ENCODE measurements at regions not wholly inside any gene's neighbourhood (a gene's known extent, or its start where the extent isn't known, plus 50 kb on each side); places are given as distances from the start of the nearest gene placed in this dataset.

GRCh38 chr18:25648716-25649260 lies 296.8 kb upstream of the ZNF521 start:
- no peak overlapping the region for H3K27ac Mint-ChIP-seq (ENCODE audit: unreplicated experiment)
- H3K4me3 Mint-ChIP-seq: no peak overlapping the region
- H3K4me1 Mint-ChIP-seq: peaks cover 5% of the 10 kb centered on the region
- H3K36me3 Mint-ChIP-seq (ENCODE audit: low read depth): no peaks in the 10 kb centered on the region
- no peak for TF ChIP-seq CTCF (conservative IDR thresholded peaks at IDR 0.05)
- no peaks in the 10 kb centered on the region for H3K9me3 Mint-ChIP-seq
- no peaks in the 10 kb centered on the region for H3K27me3 Mint-ChIP-seq (ENCODE audit: low read depth)
- DNase-seq (ENCODE audit: low read depth, low spot score): no peak

GRCh38 chr18:25647404-25647803 lies 295.4 kb upstream of the ZNF521 start:
- H3K4me1 Mint-ChIP-seq: peaks cover 5% of the 10 kb centered on the region
- no peaks in the 10 kb centered on the region for H3K36me3 Mint-ChIP-seq (ENCODE audit: low read depth)
- no peak overlapping the region for H3K27ac Mint-ChIP-seq (ENCODE audit: unreplicated experiment)
- no peaks in the 10 kb centered on the region for H3K27me3 Mint-ChIP-seq (ENCODE audit: low read depth)
- no peaks in the 10 kb centered on the region for H3K9me3 Mint-ChIP-seq
- TF ChIP-seq CTCF (conservative IDR thresholded peaks at IDR 0.05): no peak
- H3K4me3 Mint-ChIP-seq: no peak overlapping the region
- DNase-seq (ENCODE audit: low read depth, low spot score): no peak

- no peak for TF ChIP-seq CTCF (conservative IDR thresholded peaks at IDR 0.05)
- H3K27me3 Mint-ChIP-seq (ENCODE audit: low read depth): no peaks in the 10 kb centered on the region
- H3K36me3 Mint-ChIP-seq (ENCODE audit: low read depth): no peaks in the 10 kb centered on the region
- H3K9me3 Mint-ChIP-seq: no peaks in the 10 kb centered on the region
- H3K4me1 Mint-ChIP-seq: peaks cover 5% of the 10 kb centered on the region
- H3K4me3 Mint-ChIP-seq: no peak overlapping the region
- H3K27ac Mint-ChIP-seq (ENCODE audit: unreplicated experiment): no peak overlapping the region
- DNase-seq (ENCODE audit: low read depth, low spot score): no peak
Measured at GRCh38 chr18:25646971-25647370, 295.0 kb upstream of the ZNF521 start.

GRCh38 chr18:25639596-25639995 lies 287.6 kb upstream of the ZNF521 start:
- DNase-seq (ENCODE audit: low read depth, low spot score): no peak
- Mint-ChIP-seq H3K4me1 (no peaks in the 10 kb centered on the region), H3K9me3 (no peaks in the 10 kb centered on the region), H3K4me3 (no peak overlapping the region), H3K27me3 (ENCODE audit: low read depth) (no peaks in the 10 kb centered on the region), H3K36me3 (ENCODE audit: low read depth) (no peaks in the 10 kb centered on the region), H3K27ac (ENCODE audit: unreplicated experiment) (no peak overlapping the region)
- no peak for TF ChIP-seq CTCF (conservative IDR thresholded peaks at IDR 0.05)

GRCh38 chr18:25633563-25633962 lies 281.6 kb upstream of the ZNF521 start:
- Mint-ChIP-seq H3K27ac (ENCODE audit: unreplicated experiment) (no peak overlapping the region), H3K4me3 (no peak overlapping the region), H3K36me3 (ENCODE audit: low read depth) (peaks cover 2% of the 10 kb centered on the region), H3K9me3 (peaks cover 11% of the 10 kb centered on the region), H3K27me3 (ENCODE audit: low read depth) (no peaks in the 10 kb centered on the region), H3K4me1 (no peaks in the 10 kb centered on the region)
- no peak for TF ChIP-seq CTCF (conservative IDR thresholded peaks at IDR 0.05)
- no peak for DNase-seq (ENCODE audit: low read depth, low spot score)

GRCh38 chr18:25630682-25631081 lies 278.7 kb upstream of the ZNF521 start:
- Mint-ChIP-seq H3K9me3 (peaks cover 22% of the 10 kb centered on the region), H3K4me1 (no peaks in the 10 kb centered on the region), H3K27me3 (ENCODE audit: low read depth) (no peaks in the 10 kb centered on the region), H3K27ac (ENCODE audit: unreplicated experiment) (no peak overlapping the region), H3K4me3 (no peak overlapping the region), H3K36me3 (ENCODE audit: low read depth) (peaks cover 15% of the 10 kb centered on the region)
- no peak for TF ChIP-seq CTCF (conservative IDR thresholded peaks at IDR 0.05)
- DNase-seq (ENCODE audit: low read depth, low spot score): no peak
